ENCODE measurements at regions not wholly inside any gene's neighbourhood (a gene's known extent, or its start where the extent isn't known, plus 50 kb on each side); places are given as distances from the start of the nearest gene placed in this dataset.

GRCh38 chr6:88301256-88301655 is 135.1 kb upstream of the CNR1 start:
- TF ChIP-seq CTCF (IDR thresholded peaks at IDR 0.05 in 4 of 5, conservative IDR thresholded peaks at IDR 0.05 in 1 of 5) (no peak), POLR2A (IDR thresholded peaks at IDR 0.05) (no peak)

Measured in gastrocnemius medialis (tissue), 4 donors.